ENCODE measurements at regions not wholly inside any gene's neighbourhood (a gene's known extent, or its start where the extent isn't known, plus 50 kb on each side); places are given as distances from the start of the nearest gene placed in this dataset.

DNA sequence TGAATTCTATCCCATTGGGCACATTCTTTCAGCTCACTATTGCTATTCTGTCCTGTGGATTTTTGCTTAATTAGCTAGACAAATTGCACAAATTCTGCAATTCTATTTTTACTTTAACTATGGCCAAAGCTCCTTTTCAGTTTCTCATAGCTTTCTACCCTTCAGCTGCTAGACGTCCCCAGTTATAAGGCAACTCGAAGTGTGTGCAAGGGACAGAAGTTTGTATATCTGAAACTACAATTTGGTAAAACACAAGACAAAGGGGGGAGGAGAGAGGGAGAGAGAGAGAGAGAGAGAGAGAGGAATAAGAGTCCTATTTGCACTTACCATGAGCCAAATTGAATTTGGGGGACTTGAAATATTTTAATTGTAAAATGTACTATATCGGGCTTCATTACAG, 91.8 kb downstream of the SETD4 start:
- no peaks in the 10 kb centered on the region for H3K36me3 ChIP-seq (replicated peaks in 1 of 2; ENCODE audit: control insufficient read depth in 1 of 2, insufficient read depth in 2 of 2, low read length in 2 of 2)
- no peak for DNase-seq (ENCODE audit: low spot score)
- no peaks in the 10 kb centered on the region for H3K4me1 ChIP-seq (ENCODE audit: insufficient read depth, low read length)
- H2AFZ ChIP-seq (ENCODE audit: low read length), result no peak overlapping the region
- H3K4me3 ChIP-seq (replicated peaks in 1 of 3; ENCODE audit: insufficient read depth in 1 of 3, low read depth in 2 of 3, low read length in 3 of 3), result no peak overlapping the region
- FAIRE-seq, result no peak
- ChIA-PET CTCF (ENCODE audit: low intra/inter-chr PET ratio, low total read pairs) (no interaction called here), POLR2A (no interaction called here)
- no peak for TF ChIP-seq TIGD3 (CRISPR knock-in tag; IDR thresholded peaks at IDR 0.05; ENCODE audit: borderline replicate concordance)
- TF ChIP-seq MBD4 (IDR thresholded peaks at IDR 0.05; ENCODE audit: borderline replicate concordance, low read length), result no peak
- TF ChIP-seq SMARCC2 (IDR thresholded peaks at IDR 0.05), result no peak
- no peak for TF ChIP-seq SMAD3 (CRISPR knock-in tag; IDR thresholded peaks at IDR 0.05)
- no peak for TF ChIP-seq ZNF264 (CRISPR knock-in tag; IDR thresholded peaks at IDR 0.05)
- TF ChIP-seq TARDBP (CRISPR knock-in tag; IDR thresholded peaks at IDR 0.05), result no peak
- TF ChIP-seq PHF20 (CRISPR knock-in tag; IDR thresholded peaks at IDR 0.05), result no peak
- no peak for TF ChIP-seq NR3C1 (CRISPR knock-in tag; IDR thresholded peaks at IDR 0.05)
- TF ChIP-seq CSRNP2 (CRISPR knock-in tag; conservative IDR thresholded peaks at IDR 0.05; ENCODE audit: low read depth), result no peak
- TF ChIP-seq ZNF282 (IDR thresholded peaks at IDR 0.05; ENCODE audit: partially characterized antibody), result no peak
- no peak for TF ChIP-seq SP140L (CRISPR knock-in tag; IDR thresholded peaks at IDR 0.05; ENCODE audit: borderline replicate concordance)
- TF ChIP-seq ZNF34 (CRISPR knock-in tag; IDR thresholded peaks at IDR 0.05; ENCODE audit: borderline replicate concordance), result no peak
- TF ChIP-seq ATF6 (CRISPR knock-in tag; conservative IDR thresholded peaks at IDR 0.05), result no peak
- no peak for TF ChIP-seq BHLHE40 (IDR thresholded peaks at IDR 0.05; ENCODE audit: low read length)
- TF ChIP-seq, protein P1, sequence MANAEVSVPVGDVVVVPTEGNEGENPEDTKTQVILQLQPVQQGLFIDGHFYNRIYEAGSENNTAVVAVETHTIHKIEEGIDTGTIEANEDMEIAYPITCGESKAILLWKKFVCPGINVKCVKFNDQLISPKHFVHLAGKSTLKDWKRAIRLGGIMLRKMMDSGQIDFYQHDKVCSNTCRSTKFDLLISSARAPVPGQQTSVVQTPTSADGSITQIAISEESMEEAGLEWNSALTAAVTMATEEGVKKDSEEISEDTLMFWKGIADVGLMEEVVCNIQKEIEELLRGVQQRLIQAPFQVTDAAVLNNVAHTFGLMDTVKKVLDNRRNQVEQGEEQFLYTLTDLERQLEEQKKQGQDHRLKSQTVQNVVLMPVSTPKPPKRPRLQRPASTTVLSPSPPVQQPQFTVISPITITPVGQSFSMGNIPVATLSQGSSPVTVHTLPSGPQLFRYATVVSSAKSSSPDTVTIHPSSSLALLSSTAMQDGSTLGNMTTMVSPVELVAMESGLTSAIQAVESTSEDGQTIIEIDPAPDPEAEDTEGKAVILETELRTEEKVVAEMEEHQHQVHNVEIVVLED (CRISPR knock-in tag; IDR thresholded peaks at IDR 0.05; ENCODE audit: borderline replicate concordance), result no peak
- TF ChIP-seq NFRKB (IDR thresholded peaks at IDR 0.05), result no peak
- TF ChIP-seq ZBTB38 (CRISPR knock-in tag; IDR thresholded peaks at IDR 0.05), result no peak
- no peak for TF ChIP-seq HDAC6 (IDR thresholded peaks at IDR 0.05; ENCODE audit: low read depth, low read length)
- TF ChIP-seq PHB2 (IDR thresholded peaks at IDR 0.05; ENCODE audit: partially characterized antibody), result no peak
- no peak for TF ChIP-seq ZNF17 (CRISPR knock-in tag; IDR thresholded peaks at IDR 0.05)
- no peaks in the 10 kb centered on the region for H3K9me3 ChIP-seq (ENCODE audit: low read length)
- in situ Hi-C loops (cut with HindIII; ENCODE audit: extremely low pct_ligation_motif_present, low pct_unique_long_range_greater_than_20kb), result no loop called here
- H3K27me3 ChIP-seq (ENCODE audit: control insufficient read depth in 1 of 2, insufficient read depth in 2 of 2, low read length in 2 of 2), result peaks cover 0 to 1% of the 10 kb centered on the region in 2 experiments; a peak in 1 of 5 replicates
- H4K20me1 ChIP-seq (ENCODE audit: insufficient read depth, low read length), result no peaks in the 10 kb centered on the region
- H3K27ac ChIP-seq (ENCODE audit: extremely low read length, insufficient read depth, low read length), result no peak overlapping the region
- ATAC-seq, result no peak
- H3K79me2 ChIP-seq (ENCODE audit: insufficient read depth, low read length), result no peaks in the 10 kb centered on the region
- intact Hi-C loops (cut with micrococcal nuclease; ENCODE audit: unreplicated experiment), result no loop called here
- WGBS (ENCODE audit: low lambda C conversion rate), result 91% methylated on average over 3 of the region's 3 CpGs
- H3K4me2 ChIP-seq (ENCODE audit: low read depth, low read length), result no peak overlapping the region
- H3K9ac ChIP-seq (ENCODE audit: insufficient read depth, low read depth, low read length), result no peak overlapping the region
- no TSS peak for BruUV-seq (replicated peaks)

Measured in HepG2 (cell line).